Ovary (tissue), 7 donors: ENCODE measurements at regions not wholly inside any gene's neighbourhood (a gene's known extent, or its start where the extent isn't known, plus 50 kb on each side); places are given as distances from the start of the nearest gene placed in this dataset.

Experiments
- DNase-seq, 5 donors: peaks; one replicate each; pipeline ENCODE4 v3.0.0-alpha.2; 2019 to 2020
- H3K27ac ChIP-seq, 2 donors: fragments of 200-600 bp; one replicate each; pipeline versions ENCODE4 v1.5.1 to v1.8.0; 2019 to 2022
- H3K27me3 ChIP-seq: fragments of 200-600 bp; one replicate; pipeline ENCODE4 v1.8.0; 2022
- H3K36me3 ChIP-seq: fragments of 200-600 bp; sonication (generic); one replicate; pipeline ENCODE4 v1.5.1; 2019
- H3K4me1 ChIP-seq: one replicate; pipeline ENCODE4 v1.8.1; 2013; ENCODE audit warnings: mild to moderate bottlenecking, moderate library complexity; ENCODE audit not compliant: insufficient read depth
- H3K4me3 ChIP-seq: fragments of 200-600 bp; sonication (generic); one replicate; pipeline ENCODE4 v1.5.1; 2017
- H3K9me3 ChIP-seq, 2 donors: fragments of 200-600 bp in 1 of 2; sonication (generic) in 1 of 2; one replicate each; pipeline versions ENCODE4 v1.5.1 to v1.8.1; 2013 to 2019; ENCODE audit warnings: mild to moderate bottlenecking in 1 of 2, moderate library complexity in 1 of 2
- CTCF ChIP-seq, 3 donors: fragments of 450-650 bp in 2 of 3; fragments of 200-600 bp in 1 of 3; IDR thresholded peaks; one replicate each; pipeline versions ENCODE4 v1.5.1 to v1.8.0; 2016 to 2022; ENCODE audit warnings: antibody characterized with exemption in 3 of 3, mild to moderate bottlenecking in 1 of 3
- EP300 ChIP-seq: sonication (generic); formaldehyde crosslinking; IDR thresholded peaks from one replicate; pipeline ENCODE4 v1.6.1; 2017; ENCODE audit warnings: antibody characterized with exemption
- POLR2A ChIP-seq: fragments of 450-650 bp; IDR thresholded peaks from one replicate; pipeline ENCODE4 v1.6.1; 2017; ENCODE audit warnings: antibody characterized with exemption, mild to moderate bottlenecking, moderate library complexity
- WGBS, 3 donors: extraction: QIAGEN DNeasy Blood & Tissue Kit in 1 of 3; methylation state at CpG; one replicate each; pipeline versions ENCODE4 v1.1.5 to v1.1.7; 2013 to 2017; 5-methylcytosine and 5-hydroxymethylcytosine counted together
- intact Hi-C, 4 donors: fragments of 100-400 bp; cut with DNase I; formaldehyde crosslinking; loops; one replicate each; pipeline versions ENCODE4 v1.11.0 to v1.15.1; 2022 to 2023
- donor health status: DM: no; HTN: no; CAD: no; lungs with moderate emphysema.
- donor health status: DM: no; HTN: no; CAD: no.
- donor health status: Bipolar disorder and iron deficiency.
- donor health status: DM: no; HTN: no; CAD: no.
- donor health status: DM: yes; HTN: yes; CAD: no.

- intact Hi-C loops: no loop called here
- no peaks in the 10 kb centered on the region for H3K36me3 ChIP-seq
- DNase-seq: no peak
These were observed 427.1 kb upstream of the ESRRG start for GRCh38 chr1:217150366-217150765.

GRCh38 chr1:217149791-217150190, 426.6 kb upstream of the ESRRG start:
- no peaks in the 10 kb centered on the region for H3K4me1 ChIP-seq
- no peaks in the 10 kb centered on the region for H3K27me3 ChIP-seq
- H3K4me3 ChIP-seq: no peak overlapping the region
- H3K9me3 ChIP-seq: no peaks in the 10 kb centered on the region
- 76 to 84% (median 79%) methylated on average over 2 of the region's 2 CpGs for WGBS, 3 donors
- no peak for DNase-seq
- intact Hi-C loops: no loop called here
- H3K36me3 ChIP-seq: no peaks in the 10 kb centered on the region
- no peak overlapping the region for H3K27ac ChIP-seq
- TF ChIP-seq EP300 (no peak), CTCF (IDR thresholded peaks at IDR 0.05) (no peak), POLR2A (no peak)

More at GRCh38 chr1:217150366-217150765, 427.1 kb upstream of the ESRRG start:
- Histone ChIP-seq H3K27ac (no peak overlapping the region), H3K4me3 (no peak overlapping the region), H3K9me3 (no peaks in the 10 kb centered on the region), H3K4me1 (no peaks in the 10 kb centered on the region), H3K27me3 (no peaks in the 10 kb centered on the region)
- no peak for TF ChIP-seq CTCF (IDR thresholded peaks at IDR 0.05)
- TF ChIP-seq POLR2A: no peak
- no peak for TF ChIP-seq EP300

GRCh38 chr1:217141711-217142110, 418.5 kb upstream of the ESRRG start:
- intact Hi-C loops: no loop called here
- Histone ChIP-seq H3K27me3 (no peaks in the 10 kb centered on the region), H3K9me3 (no peaks in the 10 kb centered on the region), H3K4me1 (no peaks in the 10 kb centered on the region), H3K27ac (no peak overlapping the region), H3K36me3 (no peaks in the 10 kb centered on the region), H3K4me3 (no peak overlapping the region)
- WGBS, 3 donors: 82 to 93% (median 85%) methylated on average over 2 of the region's 2 CpGs
- no peak for DNase-seq
- TF ChIP-seq POLR2A (no peak), EP300 (no peak), CTCF (IDR thresholded peaks at IDR 0.05) (no peak)

- TF ChIP-seq CTCF (IDR thresholded peaks at IDR 0.05) (no peak), POLR2A (no peak), EP300 (no peak)
- Histone ChIP-seq H3K9me3 (no peaks in the 10 kb centered on the region), H3K27me3 (no peaks in the 10 kb centered on the region), H3K4me1 (no peaks in the 10 kb centered on the region), H3K27ac (no peak overlapping the region), H3K36me3 (no peaks in the 10 kb centered on the region), H3K4me3 (no peak overlapping the region)
- 26 to 39% (median 29%) methylated on average over 30 of the region's 30 CpGs for WGBS, 3 donors
- intact Hi-C loops: no loop called here
- no peak for DNase-seq
These were observed 417.0 kb upstream of the ESRRG start for GRCh38 chr1:217140041-217140901.
